NCI-H2196 treated with DMSO at 0.1 percent for 48 hours (cell line): ENCODE measurements at regions not wholly inside any gene's neighbourhood (a gene's known extent, or its start where the extent isn't known, plus 50 kb on each side); places are given as distances from the start of the nearest gene placed in this dataset.

Experiments used
- DNase-seq: peaks from one replicate; lab custom pipeline; 2025; ENCODE audit not compliant: unreplicated experiment; lab: John Stamatoyannopoulos, UW

DNA sequence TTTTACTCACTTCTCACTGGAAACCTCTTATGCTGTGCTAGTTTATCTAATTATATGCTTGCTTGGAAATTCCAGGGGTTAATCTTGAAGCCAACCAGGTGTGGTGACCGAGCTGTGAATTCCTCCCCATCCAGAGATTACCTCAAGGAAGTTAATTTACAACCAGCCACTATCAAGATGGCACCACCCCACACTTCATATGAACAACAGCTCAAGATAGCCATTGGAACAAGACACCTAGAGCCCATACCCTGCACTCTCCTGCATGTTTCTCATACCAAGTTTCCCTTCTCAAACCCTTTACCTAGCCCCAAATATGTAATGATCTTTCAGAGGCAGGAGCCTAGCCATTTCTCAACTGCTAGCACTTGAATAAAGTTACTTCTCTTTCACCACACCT, 2156.9 kb upstream of the C9orf72 start:
- no peak for DNase-seq

DNA sequence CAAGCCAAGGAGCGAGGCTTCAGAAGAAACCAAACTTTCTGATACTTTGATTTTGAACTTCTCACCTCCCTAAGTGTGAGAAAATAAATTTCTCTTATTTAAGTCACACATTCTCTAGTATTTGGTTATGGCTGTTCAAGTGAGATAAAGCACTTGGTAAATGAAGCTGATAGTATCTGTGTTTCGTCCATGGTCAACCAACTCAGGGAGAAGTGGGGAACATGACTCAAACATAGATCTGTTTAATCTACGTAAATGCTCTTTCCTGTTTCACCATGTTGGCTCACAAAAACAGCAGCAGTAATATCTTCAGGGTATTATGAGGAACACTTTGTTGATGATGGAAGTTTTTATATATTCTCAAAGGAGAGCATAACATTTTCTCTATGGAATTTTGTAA, 2167.2 kb upstream of the C9orf72 start:
- no peak for DNase-seq

DNA sequence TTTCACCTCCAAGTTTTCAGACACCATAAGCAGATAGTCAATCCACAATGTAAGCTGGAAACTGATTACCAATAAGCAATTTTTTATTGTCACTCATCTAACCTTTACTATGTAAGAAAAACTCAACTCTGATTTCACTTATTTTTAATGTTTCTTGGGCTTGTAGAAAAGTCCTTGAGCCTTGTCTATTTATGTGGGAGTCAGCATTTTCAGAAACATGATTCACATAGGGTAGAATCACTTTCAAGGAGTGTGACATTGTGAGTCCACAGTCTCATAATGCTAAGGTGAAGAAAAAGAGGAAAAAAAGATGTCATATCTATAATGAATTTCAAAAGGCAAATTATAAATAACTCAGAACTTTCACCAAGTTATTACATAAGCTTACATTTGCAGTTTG, 2167.9 kb upstream of the C9orf72 start:
- no peak for DNase-seq

DNA sequence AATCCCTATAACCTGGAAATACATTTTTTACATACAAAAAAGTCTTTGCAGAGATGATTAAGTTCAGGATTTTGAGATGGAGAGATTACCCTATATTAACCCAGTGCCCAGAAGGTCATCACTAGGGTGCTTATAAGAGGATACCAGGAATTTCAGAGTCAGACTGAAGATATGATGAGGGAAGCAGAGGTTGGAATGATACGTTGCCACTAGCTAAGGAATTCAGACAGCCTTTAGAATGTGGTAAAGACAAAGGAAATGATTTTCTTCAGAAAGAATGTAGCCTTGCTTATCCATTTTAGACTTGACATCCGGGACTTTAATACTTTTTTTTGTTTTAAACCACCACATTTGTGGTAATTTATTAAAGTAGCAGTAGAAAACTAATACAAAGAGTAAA, 2176.8 kb upstream of the C9orf72 start:
- no peak for DNase-seq

DNA sequence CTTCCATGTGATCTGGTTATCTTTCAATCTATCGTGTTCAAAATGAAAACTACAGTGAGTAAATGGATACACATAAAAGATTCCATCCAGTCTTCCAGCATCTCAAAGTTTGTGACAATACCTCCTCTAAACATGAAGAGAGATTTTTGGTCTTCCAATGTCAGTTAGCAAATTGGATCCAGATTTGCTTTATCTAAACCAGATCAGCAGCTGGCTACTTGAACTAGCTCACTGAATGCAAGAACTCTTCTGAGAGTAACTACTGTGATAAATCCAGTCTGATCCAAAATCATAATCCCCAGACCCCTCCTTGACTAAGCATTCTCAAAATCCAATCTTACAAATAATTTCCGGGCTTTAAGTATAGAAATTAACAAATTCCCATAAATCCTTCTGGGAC, 2177.9 kb upstream of the C9orf72 start:
- DNase-seq = no peak

DNA sequence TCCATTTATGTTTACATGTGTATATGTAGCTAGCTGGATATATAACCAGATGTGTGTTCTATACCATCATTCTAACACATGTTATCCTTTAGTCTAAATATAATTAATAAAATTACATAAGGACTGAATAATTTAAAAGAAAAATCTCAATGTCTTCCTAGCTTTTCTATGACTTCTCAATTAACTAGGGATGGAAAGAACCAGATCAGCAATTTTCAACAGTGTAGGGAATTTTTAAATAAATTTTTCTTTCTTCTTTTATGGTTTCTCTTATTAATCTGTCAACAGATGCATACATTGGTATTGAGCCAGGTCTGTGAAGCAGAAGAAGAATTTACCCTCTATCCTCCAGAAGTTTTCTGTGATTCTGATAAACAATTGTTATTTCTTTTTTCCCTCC, 2180.4 kb upstream of the C9orf72 start:
- DNase-seq = no peak

DNA sequence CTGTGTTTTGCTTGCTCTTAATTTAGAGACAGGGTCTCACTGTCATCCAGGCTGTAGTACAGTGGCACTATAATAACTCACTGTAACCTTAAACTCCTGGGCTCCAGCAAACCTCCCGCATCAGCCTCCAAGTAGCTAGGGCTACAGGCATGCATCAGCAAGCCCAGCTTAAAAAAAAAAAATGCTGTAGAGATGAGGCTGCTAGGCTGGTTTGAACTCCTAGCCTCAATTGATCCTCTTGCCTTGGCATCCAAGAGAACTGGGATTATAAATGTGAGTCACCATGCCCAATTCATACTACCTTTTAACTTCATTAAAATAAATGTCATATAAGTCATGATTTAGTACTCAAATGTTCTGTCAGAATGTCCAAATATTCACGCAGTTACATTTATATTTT, 2195.7 kb upstream of the C9orf72 start:
- no peak for DNase-seq

DNA sequence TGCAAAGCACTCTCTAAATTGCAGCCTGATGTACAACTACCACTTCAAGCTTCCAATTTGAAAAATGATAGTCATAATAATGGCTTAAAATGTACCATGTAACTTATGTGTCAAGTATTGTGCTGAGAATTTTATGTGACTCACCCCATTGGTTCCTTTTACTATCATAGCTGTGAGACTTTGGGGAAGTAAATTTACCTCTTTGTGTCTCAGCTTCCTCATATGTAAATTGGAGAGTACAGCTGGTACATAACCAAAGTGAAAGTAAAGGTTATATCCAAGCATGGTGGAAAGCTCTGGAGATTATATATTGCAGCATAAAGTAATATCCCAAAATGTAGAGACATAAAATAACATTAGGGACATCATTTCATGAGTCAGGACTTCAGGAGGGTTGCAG, 2200.4 kb upstream of the C9orf72 start:
- no peak for DNase-seq

DNA sequence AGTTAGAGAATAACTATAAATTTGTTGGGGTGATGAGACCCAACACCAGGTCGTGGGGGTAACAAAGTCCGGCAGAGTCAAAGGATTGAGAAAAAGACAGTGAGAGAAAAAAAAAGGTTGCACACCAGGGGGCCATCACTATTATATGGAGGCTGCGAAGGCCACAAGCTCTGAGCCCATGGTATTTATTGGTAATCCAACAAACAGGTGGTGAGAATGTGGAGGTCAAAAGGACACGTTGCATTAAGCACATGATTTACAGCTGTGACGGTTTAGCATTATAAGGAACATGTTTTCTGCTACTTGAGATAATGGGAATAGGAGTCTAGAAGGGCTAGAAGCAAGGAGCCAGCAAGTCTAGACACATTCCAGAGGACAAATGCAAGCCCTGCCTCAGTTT, 2202.2 kb upstream of the C9orf72 start:
- no peak for DNase-seq

DNA sequence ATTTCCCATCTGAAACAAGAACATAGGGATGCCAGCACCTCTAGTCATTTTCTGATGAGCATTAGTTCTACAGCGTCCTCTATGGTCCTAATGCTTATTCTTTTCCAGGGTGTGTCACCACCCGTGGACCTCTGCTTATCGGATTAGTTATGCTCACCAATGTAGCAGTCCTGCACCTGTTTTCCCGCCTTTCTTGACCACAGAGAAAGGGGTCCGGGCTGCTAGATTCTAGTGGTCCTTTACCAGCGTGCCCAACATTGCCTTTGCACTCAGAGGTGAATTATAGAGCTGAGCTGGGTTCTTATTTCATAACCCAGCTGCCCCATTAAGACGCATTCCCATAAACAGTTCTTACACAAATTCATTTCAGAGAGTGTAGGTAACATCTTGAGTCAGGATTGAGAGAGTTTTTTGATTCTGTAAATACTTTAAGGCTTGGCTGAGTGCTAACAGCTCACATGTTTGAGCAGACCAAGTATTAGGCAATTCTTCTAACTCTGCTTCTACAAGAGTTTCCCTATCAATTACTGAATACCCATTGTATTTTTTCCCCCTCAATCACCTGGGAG, 2205.1 kb upstream of the C9orf72 start:
- no peak for DNase-seq

DNA sequence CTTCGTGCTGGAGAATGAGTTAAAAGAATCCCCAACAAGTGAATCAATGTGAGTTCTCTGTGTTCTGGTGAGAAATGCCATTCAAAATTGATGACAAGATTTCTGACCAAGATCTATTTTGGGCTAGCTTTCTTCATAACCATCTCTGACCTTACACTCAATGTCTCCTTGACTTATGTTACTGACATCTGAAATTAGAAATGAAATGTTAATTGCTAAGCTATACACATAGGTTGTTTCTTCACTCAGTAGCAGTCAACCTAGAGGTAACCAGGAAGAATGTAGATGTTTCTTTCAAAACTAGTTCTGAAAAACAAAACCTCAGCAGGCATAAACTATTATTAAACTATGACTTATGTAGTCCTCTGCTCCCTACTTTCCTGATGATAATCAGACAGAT, 2220.7 kb upstream of the C9orf72 start:
- no peak for DNase-seq

DNA sequence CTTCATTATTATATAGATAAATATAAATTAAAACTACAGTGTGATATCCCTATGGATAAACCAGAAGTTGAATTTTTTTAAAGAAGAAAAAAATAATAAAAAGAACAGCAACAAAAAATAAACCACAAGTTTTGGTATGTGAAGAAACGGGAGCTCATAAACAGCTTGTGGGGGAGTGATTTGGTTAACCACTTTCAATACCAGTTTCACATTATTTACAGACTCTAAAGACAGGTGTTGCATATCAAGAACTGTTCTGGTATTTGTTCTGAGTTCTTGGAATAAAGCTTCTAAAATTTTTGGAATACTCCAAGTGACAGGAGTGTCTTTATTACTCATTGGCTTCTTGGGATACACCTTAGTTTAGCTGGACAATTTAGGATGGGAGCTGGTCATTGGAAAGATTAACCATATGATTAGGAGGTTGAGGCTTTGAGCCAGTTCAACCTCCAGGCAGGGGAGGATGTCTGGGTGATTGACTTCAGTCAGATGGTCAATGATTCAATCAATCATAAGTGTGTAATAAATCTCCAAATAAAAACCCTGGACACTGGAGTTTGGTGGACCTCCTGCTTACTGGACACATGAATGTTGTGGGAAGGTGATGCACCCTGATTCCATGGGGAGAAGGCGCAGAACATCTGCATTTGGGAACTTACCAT, 2223.1 kb upstream of the C9orf72 start:
- DNase-seq = no peak

DNA sequence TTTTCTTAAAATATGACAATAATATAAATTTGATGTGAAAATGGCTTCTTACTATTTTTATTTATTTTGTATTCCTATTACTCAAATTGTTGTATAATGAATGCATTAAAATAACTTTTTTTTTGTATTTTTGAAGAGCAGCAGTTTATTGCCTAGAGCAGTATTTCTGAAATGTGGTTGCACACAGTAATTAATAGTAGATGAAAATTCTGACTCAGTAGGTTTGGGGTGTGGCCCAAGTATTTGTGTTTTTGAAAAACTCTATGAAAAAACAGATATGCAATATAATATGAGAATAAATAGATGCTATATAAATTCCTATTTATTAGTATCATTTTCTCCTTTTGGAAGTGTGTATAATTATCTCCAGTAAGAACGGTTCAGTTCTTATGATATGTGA, 2225.3 kb upstream of the C9orf72 start:
- DNase-seq = no peak

DNA sequence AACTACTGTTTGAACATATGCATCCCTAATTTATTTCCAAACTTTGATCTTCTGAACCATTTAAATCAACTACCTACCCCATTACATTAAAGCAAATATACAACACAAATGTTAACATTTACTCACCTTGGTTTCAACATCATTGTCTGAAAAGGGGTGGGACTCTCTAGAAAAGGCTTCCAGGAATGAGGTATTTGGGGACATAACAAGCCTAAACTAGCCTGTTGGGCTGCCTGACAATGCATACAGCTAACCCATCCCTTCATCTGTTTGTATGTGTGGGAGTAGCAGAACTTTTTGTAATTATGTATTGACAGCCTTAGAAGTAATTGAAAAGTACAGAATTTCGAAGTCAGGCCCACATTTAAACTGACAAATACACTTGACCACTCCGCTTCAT, 2225.9 kb upstream of the C9orf72 start:
- DNase-seq = no peak

DNA sequence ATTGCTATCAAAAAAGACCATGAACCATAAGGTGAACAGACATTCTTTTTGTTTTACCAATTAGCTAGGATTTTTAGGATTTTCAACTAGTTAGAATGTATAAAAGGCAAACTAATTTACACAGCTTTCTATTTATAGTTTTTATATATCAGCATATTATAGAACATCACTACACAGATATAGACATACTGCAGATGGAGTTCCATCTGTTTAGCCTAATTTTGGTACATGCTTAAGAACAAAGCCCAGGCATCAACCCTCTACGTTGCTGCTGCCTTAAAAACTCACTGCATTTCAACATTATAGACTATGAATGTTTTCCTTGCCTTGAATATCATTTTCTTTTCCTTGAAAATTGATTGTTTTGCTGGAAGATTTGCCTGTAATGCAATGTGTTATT, 2227.5 kb upstream of the C9orf72 start:
- no peak for DNase-seq

DNA sequence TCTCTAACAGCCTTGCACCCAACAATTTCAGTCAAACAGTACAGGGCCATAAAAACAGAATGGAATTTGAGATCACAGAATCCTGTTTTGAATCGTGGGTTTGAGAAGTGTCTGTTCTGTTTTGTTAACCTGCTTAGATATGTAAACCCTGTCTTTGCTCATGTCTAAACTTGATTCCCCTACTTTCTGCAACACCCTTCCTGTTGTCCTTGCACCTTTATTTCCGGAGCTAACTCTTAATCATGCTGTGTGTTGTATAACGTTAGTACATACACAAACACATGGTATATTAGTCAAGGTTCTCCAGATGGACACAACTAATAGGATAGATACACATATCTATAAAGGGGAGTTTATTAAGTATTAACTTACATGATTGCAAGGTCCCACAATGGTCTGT, 2229.2 kb upstream of the C9orf72 start:
- DNase-seq = no peak

DNA sequence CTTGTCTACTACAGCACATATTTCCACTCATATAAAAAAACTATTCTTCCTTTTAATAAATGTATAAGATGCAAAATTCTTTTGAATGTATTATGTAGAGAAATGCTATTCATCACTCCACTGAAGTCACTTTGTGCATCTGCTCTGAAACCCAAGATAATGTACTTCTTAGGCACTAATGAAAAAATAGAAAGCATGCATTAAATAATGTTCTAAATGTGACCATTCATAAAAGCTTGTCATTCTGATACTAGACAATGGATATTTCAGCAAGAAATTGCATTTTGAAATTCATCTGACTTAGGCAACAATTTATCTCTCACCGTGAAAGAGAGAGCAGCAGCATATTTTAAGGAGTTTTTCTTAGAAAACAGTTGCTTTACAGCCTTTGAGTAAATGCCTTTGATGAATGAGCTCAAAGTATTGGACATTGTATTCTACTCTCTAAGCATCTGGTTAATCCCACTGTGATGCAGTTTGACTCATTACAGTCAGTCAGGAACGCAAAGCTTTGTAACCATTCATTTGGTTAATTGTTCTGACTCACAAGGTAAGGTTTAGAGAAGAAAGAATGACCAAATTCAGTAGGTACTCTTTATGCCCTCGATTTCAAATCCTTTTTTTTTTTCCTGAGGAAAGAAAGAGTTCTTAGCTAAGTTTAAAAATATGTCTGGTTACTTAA, 2233.8 kb upstream of the C9orf72 start:
- DNase-seq = no peak

DNA sequence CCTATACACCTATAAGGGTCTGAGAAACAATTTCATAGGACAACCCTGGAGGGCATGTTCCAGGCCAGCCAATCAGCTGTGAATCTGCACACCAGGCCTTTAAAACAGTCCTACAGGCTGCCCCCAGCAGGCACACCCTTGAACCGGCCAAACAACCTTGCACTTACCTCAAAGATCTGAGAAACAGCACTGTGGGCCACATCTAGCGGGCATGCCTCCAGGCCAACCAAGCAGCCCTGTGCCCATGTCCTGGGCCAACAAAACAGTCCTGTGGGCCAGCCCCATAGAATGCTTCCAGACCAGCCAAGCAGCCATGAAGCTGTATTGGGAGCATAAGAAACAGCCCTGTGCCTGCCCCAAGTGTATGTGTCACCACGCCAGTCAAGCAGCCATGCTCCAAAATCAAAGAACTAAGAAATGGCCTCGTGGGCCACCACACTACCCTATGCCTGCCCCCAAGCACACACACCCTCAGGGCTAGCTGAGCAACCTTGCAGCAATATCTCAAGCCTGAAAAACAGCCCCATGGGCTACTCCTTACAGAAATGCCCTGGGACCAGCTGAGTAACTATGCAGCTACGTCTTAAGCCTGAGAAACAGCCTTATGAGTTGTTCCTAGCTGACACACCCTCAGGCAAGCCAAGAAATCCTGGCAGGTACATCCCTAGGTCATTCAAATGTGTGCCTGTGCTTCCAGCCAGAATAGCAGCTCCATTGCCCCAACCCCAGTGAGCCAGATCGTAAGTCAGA, 2243.8 kb upstream of the C9orf72 start:
- DNase-seq = no peak

DNA sequence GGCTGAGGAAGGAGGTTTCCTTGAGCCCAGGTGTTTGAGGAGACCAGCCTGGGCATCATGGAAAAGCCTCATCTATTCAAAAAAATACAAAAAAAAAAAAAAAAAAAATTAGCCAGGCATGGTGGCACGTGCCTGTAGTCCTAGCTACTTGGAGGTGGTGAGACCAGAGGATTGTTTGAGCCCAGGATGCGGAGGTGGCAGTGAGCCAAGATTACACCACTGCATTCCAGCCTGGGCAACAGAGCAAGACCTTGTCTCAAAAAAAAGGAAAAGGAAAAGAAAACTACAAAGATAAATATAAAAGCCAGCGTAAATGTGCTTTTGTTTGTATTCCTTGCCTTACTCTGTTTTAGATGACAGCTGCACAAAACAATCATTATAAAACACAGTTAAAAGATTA, 2249.2 kb upstream of the C9orf72 start:
- no peak for DNase-seq

DNA sequence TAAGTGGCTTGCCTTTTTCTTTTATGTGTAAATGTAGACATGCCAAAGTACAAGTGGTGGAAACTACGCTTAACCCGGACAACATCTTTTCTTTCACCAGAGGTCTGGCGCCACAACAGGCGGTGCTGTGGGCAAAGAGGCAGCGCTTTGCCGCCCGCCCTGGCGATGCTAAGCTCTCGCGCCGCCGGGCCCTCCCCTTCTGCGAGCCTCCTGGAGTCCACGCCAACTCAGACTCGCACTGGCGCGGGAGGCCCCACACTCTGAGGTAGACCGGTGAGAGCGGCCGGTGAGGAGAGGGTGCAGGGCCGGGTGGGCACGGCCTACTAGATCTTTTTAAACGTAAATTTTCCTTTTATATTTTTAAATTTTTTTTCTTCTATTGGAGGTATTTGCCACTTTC, 2253.1 kb upstream of the C9orf72 start:
- no peak for DNase-seq

DNA sequence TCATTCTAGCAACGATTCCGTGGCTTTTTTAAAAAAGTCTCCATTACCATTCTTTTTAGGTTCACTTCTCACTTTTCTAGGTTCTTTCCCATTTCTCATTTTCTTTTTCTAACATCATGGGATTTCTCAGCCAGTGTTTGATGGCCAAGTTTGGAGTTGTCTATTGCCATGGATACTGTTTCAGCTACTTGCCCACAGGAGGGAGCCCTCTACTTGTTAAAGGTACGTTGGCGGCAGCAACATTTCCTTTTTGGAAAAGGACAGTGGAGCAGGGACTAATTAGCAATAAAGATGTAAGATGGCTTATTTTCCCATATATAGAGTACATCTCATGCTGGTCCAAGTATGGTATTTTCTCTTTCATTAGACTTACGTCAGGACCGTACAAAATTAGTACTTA, 2257.5 kb upstream of the C9orf72 start:
- DNase-seq = no peak

DNA sequence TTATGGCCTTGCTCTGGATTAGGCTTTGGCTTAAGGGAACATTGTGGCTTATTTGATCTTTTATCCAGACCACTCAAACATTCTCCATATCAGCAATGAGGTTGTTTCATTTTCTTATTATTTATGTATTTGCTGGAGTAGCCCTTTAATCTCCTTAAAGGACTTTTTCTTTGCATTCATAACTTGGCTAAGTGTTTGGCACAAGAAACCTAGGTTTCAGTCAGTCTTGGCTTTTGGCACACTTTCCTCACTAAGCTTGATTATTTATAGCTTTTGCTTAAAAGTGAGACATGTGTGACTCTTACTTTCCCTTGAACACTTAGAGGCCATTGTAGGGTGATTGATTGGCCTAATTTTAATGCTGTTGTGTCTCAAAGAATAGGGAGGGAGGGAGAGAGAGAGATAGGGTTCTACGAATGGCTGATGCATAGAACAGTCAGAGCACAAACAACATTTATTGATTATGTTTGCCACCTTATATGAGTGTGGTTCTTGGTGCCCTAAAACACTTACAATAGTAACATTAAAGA, 2265.3 kb upstream of the C9orf72 start:
- DNase-seq = no peak
